Endothelial cell of umbilical vein (primary cell): ENCODE measurements at regions not wholly inside any gene's neighbourhood (a gene's known extent, or its start where the extent isn't known, plus 50 kb on each side); places are given as distances from the start of the nearest gene placed in this dataset.

ENCODE experiments used
- BruUV-seq: library from RNA; stranded (reverse); fragments of 400-500 nt; replicated peaks from 2 replicates; lab custom pipeline; 2021; lab: Mats Ljungman, UMichigan
- CTCF ChIA-PET: fragments of 300-600, 350-600 bp; sonication (Branson Sonifier 250); formaldehyde crosslinking; loops from one replicate; lab custom pipeline; 2021; ENCODE audit warnings: antibody characterized with exemption, inconsistent platforms; lab: Charles Lee
- POLR2A ChIA-PET: fragments of 300-600, 350-600 bp; sonication (Branson Sonifier 250); formaldehyde crosslinking; loops from one replicate; lab custom pipeline; 2021; ENCODE audit warnings: antibody characterized with exemption, inconsistent platforms; lab: Charles Lee
- DNase-seq: peaks from one replicate; pipeline ENCODE4 v3.0.0-alpha.2; 2011; ENCODE audit warnings: low read depth, low spot score
- FAIRE-seq: peaks from 2 replicates; lab custom pipeline; 2011; peaks lifted over from hg19 to GRCh38; lab: Jason Lieb, UNC
- H2AFZ ChIP-seq: 2 replicates; pipeline ENCODE4 v1.6.0; 2012; ENCODE audit warnings: low read depth, low read length, control low read depth, inconsistent platforms
- H3K27ac ChIP-seq: 2 replicates; pipeline ENCODE4 v1.5.1; 2011; ENCODE audit warnings: low read depth, mild to moderate bottlenecking, control low read depth, low read length, moderate library complexity; ENCODE audit not compliant: insufficient read depth
- H3K27me3 ChIP-seq, 2 experiments: 2 replicates each; pipeline versions ENCODE4 v1.6.0 to v1.6.1; 2011; ENCODE audit warnings: low read length in 2 of 2, mixed read lengths in 1 of 2; ENCODE audit not compliant: control insufficient read depth in 2 of 2, insufficient read depth in 2 of 2
- H3K36me3 ChIP-seq, 2 experiments: 2 replicates in 1 of 2; 3 replicates in 1 of 2; pipeline ENCODE4 v1.5.1; 2011; ENCODE audit warnings: low read length in 2 of 2, mild to moderate bottlenecking in 1 of 2, moderate library complexity in 1 of 2; ENCODE audit not compliant: control insufficient read depth in 2 of 2, insufficient read depth in 2 of 2; ENCODE audit errors: extremely low read depth in 1 of 2
- H3K4me1 ChIP-seq: 3 replicates; pipeline ENCODE4 v1.5.1; 2011; ENCODE audit warnings: mild to moderate bottlenecking, low read length; ENCODE audit not compliant: control insufficient read depth, insufficient read depth; ENCODE audit errors: extremely low read depth
- H3K4me2 ChIP-seq: 2 replicates; pipeline ENCODE4 v1.6.1; 2011; ENCODE audit warnings: low read length, control low read depth, mixed read lengths; ENCODE audit not compliant: insufficient read depth
- H3K4me3 ChIP-seq, 3 experiments: fragments of 200-600 bp in 1 of 3; sonication (generic), shearing (Covaris generic) in 1 of 3; replicated peaks in 1 of 3; 2 replicates each; pipeline ENCODE4 v1.5.1; 2011 to 2016; ENCODE audit warnings: control low read depth in 3 of 3, low read length in 3 of 3, mild to moderate bottlenecking in 2 of 3, inconsistent platforms in 1 of 3, low read depth in 1 of 3, moderate library complexity in 1 of 3; ENCODE audit not compliant: insufficient read depth in 1 of 3
- H3K79me2 ChIP-seq: 2 replicates; pipeline ENCODE4 v1.6.0; 2012; ENCODE audit warnings: low read length, inconsistent platforms; ENCODE audit not compliant: control insufficient read depth, insufficient read depth
- H3K9ac ChIP-seq: replicated peaks from 2 replicates; pipeline ENCODE3; 2011; ENCODE audit warnings: low read length, control low read depth; ENCODE audit not compliant: insufficient read depth; ENCODE audit errors: extremely low read depth
- H3K9me1 ChIP-seq: replicated peaks from 3 replicates; pipeline ENCODE4 v1.6.0; 2011; ENCODE audit warnings: mild to moderate bottlenecking, low read length; ENCODE audit not compliant: control insufficient read depth, insufficient read depth; ENCODE audit errors: extremely low read depth
- H3K9me3 ChIP-seq: replicated peaks from 2 replicates; pipeline ENCODE4 v1.5.1; 2012; ENCODE audit warnings: low read length, inconsistent platforms; ENCODE audit not compliant: control insufficient read depth, insufficient read depth
- H4K20me1 ChIP-seq: replicated peaks from 2 replicates; pipeline ENCODE3; 2011; ENCODE audit warnings: mild to moderate bottlenecking, low read length; ENCODE audit not compliant: control insufficient read depth, insufficient read depth; ENCODE audit errors: extremely low read depth
- CTCF ChIP-seq, 2 donors: IDR thresholded peaks; 1 replicate in 1 of 2; 2 replicates in 1 of 2; pipeline ENCODE4 v1.5.1; 2011; ENCODE audit warnings: low read length in 2 of 2, mild to moderate bottlenecking in 2 of 2, moderate library complexity in 2 of 2, control low read depth in 1 of 2, inconsistent platforms in 1 of 2, low read depth in 1 of 2; ENCODE audit not compliant: insufficient read depth in 1 of 2; ENCODE audit errors: extremely low read depth in 1 of 2
- EZH2 ChIP-seq: IDR thresholded peaks from 2 replicates; pipeline ENCODE4 v1.6.1; 2012; ENCODE audit warnings: borderline replicate concordance, low read depth, mild to moderate bottlenecking, moderate library complexity, low read length, inconsistent platforms; ENCODE audit not compliant: severe bottlenecking
- FOS ChIP-seq: IDR thresholded peaks from 2 replicates; pipeline ENCODE4 v1.6.1; 2011; ENCODE audit warnings: mild to moderate bottlenecking, low read length, moderate library complexity, borderline replicate concordance; ENCODE audit not compliant: insufficient read depth
- GATA2 ChIP-seq: IDR thresholded peaks from 2 replicates; pipeline ENCODE4 v1.7.0; 2011; ENCODE audit warnings: low read depth, mild to moderate bottlenecking, moderate library complexity, mixed read lengths, low read length; ENCODE audit not compliant: insufficient read length, insufficient read depth
- JUN ChIP-seq: IDR thresholded peaks from 2 replicates; pipeline ENCODE4 v1.6.1; 2011; ENCODE audit warnings: borderline replicate concordance, low read depth; ENCODE audit not compliant: insufficient read length, insufficient read depth
- MAX ChIP-seq: IDR thresholded peaks from 2 replicates; pipeline ENCODE4 v1.6.1; 2011; ENCODE audit not compliant: insufficient read depth, insufficient read length
- MYC ChIP-seq: IDR thresholded peaks from one replicate; pipeline ENCODE4 v1.6.1; 2011; ENCODE audit warnings: mild to moderate bottlenecking, low read depth, low read length
- POLR2A ChIP-seq: IDR thresholded peaks from 2 replicates; pipeline ENCODE4 v1.6.1; 2012; ENCODE audit warnings: low read depth, mild to moderate bottlenecking, control low read depth, low read length
- POLR2AphosphoS5 ChIP-seq: IDR thresholded peaks from 2 replicates; pipeline ENCODE4 v1.6.1; 2012; ENCODE audit warnings: low read depth, mild to moderate bottlenecking, control low read depth, low read length, moderate library complexity; ENCODE audit not compliant: insufficient read depth
- dilution Hi-C: fragments of 300-500 bp; cut with MboI; formaldehyde crosslinking; loops from one replicate; pipeline ENCODE4 v1.15.0; 2019; ENCODE audit warnings: low sequenced_read_pairs; ENCODE audit not compliant: extremely low pct_ligation_motif_present
- intact Hi-C: fragments of 100-400 bp; cut with micrococcal nuclease; formaldehyde crosslinking; loops from one replicate; pipeline ENCODE4 v1.10.0; 2022

DNA sequence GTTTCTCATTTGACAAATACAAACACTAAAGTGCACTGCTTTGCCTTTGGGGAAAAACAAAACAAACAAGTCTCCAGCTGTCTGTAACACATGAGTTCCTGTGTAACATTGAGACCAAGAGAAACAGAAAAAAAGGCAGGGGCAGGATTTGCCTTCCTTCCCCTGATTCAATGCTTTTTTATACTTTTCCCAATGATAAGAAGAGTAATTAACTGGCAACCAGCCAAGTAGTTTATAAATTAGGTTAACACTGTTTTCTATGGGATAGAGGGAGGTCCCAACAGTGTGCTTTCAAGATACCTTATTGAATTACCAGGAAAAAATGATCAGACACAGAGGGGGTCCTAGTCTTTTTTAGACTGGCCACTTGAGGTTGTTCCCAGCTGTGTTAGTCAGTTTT lies 346.8 kb downstream of the TRIM36 start:
- H3K9ac ChIP-seq: no peak overlapping the region
- H3K4me2 ChIP-seq: no peak overlapping the region
- H3K4me1 ChIP-seq: no peaks in the 10 kb centered on the region
- no peak overlapping the region for H2AFZ ChIP-seq
- ChIA-PET CTCF (no interaction called here), POLR2A (no interaction called here)
- no peak for TF ChIP-seq MYC
- no peak for TF ChIP-seq EZH2
- TF ChIP-seq MAX: no peak
- no peak for TF ChIP-seq POLR2A
- TF ChIP-seq GATA2: no peak
- H3K27ac ChIP-seq: no peak overlapping the region
- BruUV-seq: no TSS peak
- DNase-seq (no peak), FAIRE-seq (no peak)
- H3K9me1 ChIP-seq: no peaks in the 10 kb centered on the region
- no peaks in the 10 kb centered on the region for H3K27me3 ChIP-seq
- no peaks in the 10 kb centered on the region for H4K20me1 ChIP-seq
- no peaks in the 10 kb centered on the region for H3K79me2 ChIP-seq
- H3K36me3 ChIP-seq: no peaks in the 10 kb centered on the region
- intact Hi-C loops: no loop called here
- no peak overlapping the region for H3K4me3 ChIP-seq
- dilution Hi-C loops: no loop called here
- H3K9me3 ChIP-seq: no peaks in the 10 kb centered on the region

- Histone ChIP-seq H4K20me1 (no peaks in the 10 kb centered on the region), H3K4me2 (no peak overlapping the region), H3K4me3 (no peak overlapping the region), H3K9me1 (no peaks in the 10 kb centered on the region), H3K79me2 (no peaks in the 10 kb centered on the region), H3K27ac (no peak overlapping the region), H2AFZ (no peak overlapping the region), H3K36me3 (no peaks in the 10 kb centered on the region), H3K27me3 (no peaks in the 10 kb centered on the region), H3K4me1 (no peaks in the 10 kb centered on the region), H3K9me3 (no peaks in the 10 kb centered on the region), H3K9ac (no peak overlapping the region)
- POLR2A ChIA-PET: no interaction called here
- CTCF ChIA-PET: no interaction called here
- TF ChIP-seq POLR2A (no peak), JUN (no peak), EZH2 (no peak), CTCF (IDR thresholded peaks at IDR 0.05; ENCODE audit: extremely low read depth in 1 of 2, insufficient read depth in 1 of 2, low read depth in 1 of 2, low read length in 2 of 2) (no peak), MAX (no peak), FOS (no peak), GATA2 (no peak), POLR2AphosphoS5 (no peak), MYC (no peak)
- DNase-seq (no peak), FAIRE-seq (no peak)
- no TSS peak for BruUV-seq
- dilution Hi-C loops: no loop called here
- intact Hi-C loops: no loop called here
Observed at GRCh38 chr5:114822436-114822835, 347.3 kb downstream of the TRIM36 start.
